IMR-90 (cell line): ENCODE measurements at regions not wholly inside any gene's neighbourhood (a gene's known extent, or its start where the extent isn't known, plus 50 kb on each side); places are given as distances from the start of the nearest gene placed in this dataset.

Experiments
- ATAC-seq: fragments of 200-7000 bp; cut with Tn5 transposase; 2 replicates; pipeline ENCODE4 v1.9.1; 2020; ENCODE audit warnings: low read depth, mild to moderate bottlenecking, moderate library complexity
- BruUV-seq: library from RNA; stranded (reverse); fragments of 400-500 nt; replicated peaks from 2 replicates; lab custom pipeline; 2021; lab: Mats Ljungman, UMichigan
- CTCF ChIA-PET: fragments of 300-600 bp; formaldehyde crosslinking; extraction: SDS; loops from one replicate; lab custom pipeline; 2021; ENCODE audit warnings: antibody characterized with exemption; lab: Yijun Ruan, JAX
- POLR2A ChIA-PET: fragments of 300-600 bp; sonication (Branson Sonifier 250); formaldehyde crosslinking; loops from one replicate; lab custom pipeline; 2022; ENCODE audit warnings: antibody characterized with exemption; ENCODE audit not compliant: unreplicated experiment; lab: Charles Lee
- DNase-seq: peaks from one replicate; pipeline ENCODE4 v3.0.0; 2013
- H2AFZ ChIP-seq: replicated peaks from 2 replicates; pipeline ENCODE3; 2013; ENCODE audit warnings: low read length, mild to moderate bottlenecking; ENCODE audit not compliant: poor library complexity
- H2AK5ac ChIP-seq: 2 replicates; pipeline ENCODE4 v1.6.1; 2013; ENCODE audit warnings: low read depth, low read length, inconsistent platforms
- H2AK9ac ChIP-seq: replicated peaks from 2 replicates; pipeline ENCODE3; 2013; ENCODE audit warnings: mild to moderate bottlenecking, low read depth, low read length, moderate library complexity; ENCODE audit not compliant: poor library complexity
- H2BK120ac ChIP-seq: 2 replicates; pipeline ENCODE4 v1.6.1; 2013; ENCODE audit warnings: low read depth, low read length, inconsistent platforms
- H2BK15ac ChIP-seq: 3 replicates; pipeline ENCODE4 v1.6.1; 2013; ENCODE audit warnings: low read depth, low read length, inconsistent platforms
- H2BK20ac ChIP-seq: 2 replicates; pipeline ENCODE4 v1.6.1; 2013; ENCODE audit warnings: low read depth, mild to moderate bottlenecking, inconsistent platforms, low read length, moderate library complexity
- H2BK5ac ChIP-seq: 2 replicates; pipeline ENCODE4 v1.6.1; 2013; ENCODE audit warnings: mild to moderate bottlenecking, low read depth, low read length, inconsistent platforms; ENCODE audit not compliant: poor library complexity, severe bottlenecking
- H3K14ac ChIP-seq: replicated peaks from 2 replicates; pipeline ENCODE4 v1.6.1; 2013; ENCODE audit warnings: low read depth, low read length, inconsistent platforms
- H3K18ac ChIP-seq: 2 replicates; pipeline ENCODE4 v1.6.1; 2013; ENCODE audit warnings: low read depth, low read length, control low read depth
- H3K23ac ChIP-seq: 2 replicates; pipeline ENCODE4 v1.6.1; 2013; ENCODE audit warnings: low read depth, low read length, inconsistent platforms
- H3K27ac ChIP-seq: 2 replicates; pipeline ENCODE4 v1.5.1; 2013; ENCODE audit warnings: mild to moderate bottlenecking, control low read depth, low read length; ENCODE audit not compliant: insufficient read depth
- H3K27me3 ChIP-seq: 2 replicates; pipeline ENCODE4 v1.6.1; 2013; ENCODE audit warnings: low read length; ENCODE audit not compliant: control insufficient read depth, insufficient read depth
- H3K36me3 ChIP-seq: 2 replicates; pipeline ENCODE4 v1.6.1; 2013; ENCODE audit warnings: low read length, mixed read lengths; ENCODE audit not compliant: control insufficient read depth, insufficient read depth
- H3K4ac ChIP-seq: 2 replicates; pipeline ENCODE4 v1.6.1; 2013; ENCODE audit warnings: low read depth, low read length, inconsistent platforms
- H3K4me1 ChIP-seq: 2 replicates; pipeline ENCODE4 v1.6.1; 2013; ENCODE audit warnings: low read length, mixed read lengths; ENCODE audit not compliant: control insufficient read depth, insufficient read depth
- H3K4me2 ChIP-seq: 2 replicates; pipeline ENCODE4 v1.6.1; 2013; ENCODE audit warnings: low read depth, mild to moderate bottlenecking, control low read depth, low read length, moderate library complexity
- H3K4me3 ChIP-seq: 2 replicates; pipeline ENCODE4 v1.5.1; 2013; ENCODE audit warnings: low read depth, mild to moderate bottlenecking, control low read depth, low read length, moderate library complexity; ENCODE audit not compliant: insufficient read depth
- H3K56ac ChIP-seq: 2 replicates; pipeline ENCODE4 v1.6.1; 2013; ENCODE audit warnings: low read length, inconsistent platforms; ENCODE audit not compliant: insufficient read depth; ENCODE audit errors: extremely low read depth
- H3K79me1 ChIP-seq, 2 experiments: 2 replicates each; pipeline ENCODE4 v1.6.1; 2013; ENCODE audit warnings: low read length in 2 of 2, inconsistent platforms in 1 of 2, low read depth in 1 of 2
- H3K9ac ChIP-seq: 2 replicates; pipeline ENCODE4 v1.6.1; 2013; ENCODE audit warnings: low read depth, low read length, control low read depth
- H3K9me1 ChIP-seq: 2 replicates; pipeline ENCODE4 v1.6.1; 2013; ENCODE audit warnings: low read length, inconsistent platforms; ENCODE audit not compliant: insufficient read depth
- H3K9me3 ChIP-seq: 2 replicates; pipeline ENCODE4 v1.6.1; 2013; ENCODE audit warnings: low read length; ENCODE audit not compliant: control insufficient read depth, insufficient read depth
- H4K20me1 ChIP-seq: 2 replicates; pipeline ENCODE4 v1.6.1; 2013; ENCODE audit warnings: low read length, inconsistent platforms; ENCODE audit not compliant: insufficient read depth
- H4K5ac ChIP-seq: 2 replicates; pipeline ENCODE4 v1.6.1; 2013; ENCODE audit warnings: mild to moderate bottlenecking, low read depth, low read length, control low read depth
- H4K8ac ChIP-seq, 2 experiments: 2 replicates each; pipeline ENCODE4 v1.6.1; 2013; ENCODE audit warnings: low read depth in 2 of 2, low read length in 2 of 2, control low read depth in 1 of 2, inconsistent platforms in 1 of 2
- H4K91ac ChIP-seq: 2 replicates; pipeline ENCODE4 v1.6.1; 2013; ENCODE audit warnings: low read depth, low read length, inconsistent platforms; ENCODE audit not compliant: insufficient read depth
- BHLHE40 ChIP-seq: fragments of 150-350 bp; IDR thresholded peaks from 2 replicates; pipeline ENCODE4 v1.6.1; 2016; ENCODE audit warnings: mild to moderate bottlenecking, low read depth, low read length
- MAFK ChIP-seq: IDR thresholded peaks from 2 replicates; pipeline ENCODE4 v1.6.1; 2012; ENCODE audit warnings: low read depth, low read length, improper control_type of control experiment
- MAZ ChIP-seq: IDR thresholded peaks from 2 replicates; pipeline ENCODE4 v1.6.1; 2012; ENCODE audit warnings: low read depth, mild to moderate bottlenecking, low read length, improper control_type of control experiment, moderate library complexity, borderline replicate concordance
- MXI1 ChIP-seq: IDR thresholded peaks from 2 replicates; pipeline ENCODE4 v1.6.1; 2012; ENCODE audit warnings: low read depth, mild to moderate bottlenecking, low read length, moderate library complexity, borderline replicate concordance
- NFE2L2 ChIP-seq: fragments of 150-350 bp; IDR thresholded peaks from 2 replicates; pipeline ENCODE4 v1.6.1; 2016; ENCODE audit warnings: low read depth, mild to moderate bottlenecking, low read length
- POLR2A ChIP-seq: IDR thresholded peaks from 2 replicates; pipeline ENCODE4 v1.6.1; 2012; ENCODE audit warnings: mild to moderate bottlenecking, low read depth, low read length
- RCOR1 ChIP-seq: IDR thresholded peaks from 2 replicates; pipeline ENCODE4 v1.6.1; 2012; ENCODE audit warnings: mild to moderate bottlenecking, low read length, improper control_type of control experiment; ENCODE audit not compliant: insufficient replicate concordance
- WGBS, 2 experiments: methylation state at CpG; one replicate each; pipeline versions ENCODE4 v1.1.5 to v1.1.7; 2013; ENCODE audit warnings: missing lambda C conversion rate in 2 of 2; ENCODE audit not compliant: insufficient read length in 1 of 2; ENCODE audit errors: extremely low coverage in 2 of 2; 5-methylcytosine and 5-hydroxymethylcytosine counted together
- dilution Hi-C: fragments of 300-500 bp; cut with HindIII; formaldehyde crosslinking; loops from one replicate; pipeline ENCODE4 v1.14.3; 2018; ENCODE audit warnings: low sequenced_read_pairs; ENCODE audit not compliant: unreplicated experiment
- in situ Hi-C: fragments of 300-500 bp; cut with MboI; formaldehyde crosslinking; loops from 3 replicates; pipeline ENCODE4 v1.14.3; 2019; ENCODE audit warnings: low sequenced_read_pairs, inconsistent platforms, mixed read lengths
- intact Hi-C: fragments of 100-400 bp; cut with micrococcal nuclease; formaldehyde crosslinking; loops from 2 replicates; pipeline ENCODE4 v1.10.0; 2022
- TF ChIP-seq, protein P1 (sequence below): fragments of 150-350 bp; IDR thresholded peaks from 2 replicates; pipeline ENCODE4 v1.6.1; 2017; ENCODE audit warnings: mild to moderate bottlenecking, antibody characterized with exemption, low read length, low read depth

DNA sequence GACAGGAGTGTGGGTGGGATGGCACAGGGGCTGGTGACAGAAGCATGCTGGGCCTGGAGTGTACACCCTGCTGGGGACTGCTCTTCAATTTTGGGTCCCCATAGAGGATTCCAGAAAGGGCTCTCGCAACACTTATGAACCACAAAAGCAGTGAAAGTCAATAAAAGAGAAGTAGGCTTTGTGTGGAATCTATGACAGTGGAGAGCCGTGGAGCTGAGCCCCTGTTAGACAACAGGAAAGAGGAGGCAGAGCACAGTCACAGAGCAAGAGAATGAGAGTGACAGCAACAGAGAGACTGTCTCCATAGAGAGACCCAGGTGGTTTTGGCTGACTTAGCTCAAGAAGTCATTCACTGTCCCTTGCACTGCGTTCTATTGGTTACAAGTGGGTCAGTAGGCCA, 135.1 kb upstream of the ATP6AP2 start:
- Histone ChIP-seq H4K91ac (no peak overlapping the region), H3K9me3 (no peaks in the 10 kb centered on the region), H3K23ac (no peak overlapping the region), H2AK9ac (no peak overlapping the region), H2BK15ac (no peak overlapping the region), H3K4me3 (no peak overlapping the region), H3K14ac (no peak overlapping the region), H2AK5ac (no peak overlapping the region), H3K4me1 (no peaks in the 10 kb centered on the region), H4K5ac (no peak overlapping the region), H3K27me3 (peaks cover 31% of the 10 kb centered on the region), H3K9me1 (no peaks in the 10 kb centered on the region), H2BK120ac (no peak overlapping the region), H3K79me1 (no peaks in the 10 kb centered on the region), H3K36me3 (no peaks in the 10 kb centered on the region), H3K27ac (no peak overlapping the region), H2BK20ac (no peak overlapping the region), H2AFZ (no peak overlapping the region), H3K4ac (no peak overlapping the region), H3K18ac (no peak overlapping the region), H4K8ac (no peak overlapping the region), H2BK5ac (no peak overlapping the region), H3K4me2 (no peak overlapping the region), H4K20me1 (no peaks in the 10 kb centered on the region), H3K56ac (no peak overlapping the region), H3K9ac (no peak overlapping the region)
- no peak for TF ChIP-seq POLR2A
- TF ChIP-seq MXI1 = no peak
- no peak for TF ChIP-seq MAZ
- TF ChIP-seq RCOR1 = no peak
- TF ChIP-seq, protein P1, sequence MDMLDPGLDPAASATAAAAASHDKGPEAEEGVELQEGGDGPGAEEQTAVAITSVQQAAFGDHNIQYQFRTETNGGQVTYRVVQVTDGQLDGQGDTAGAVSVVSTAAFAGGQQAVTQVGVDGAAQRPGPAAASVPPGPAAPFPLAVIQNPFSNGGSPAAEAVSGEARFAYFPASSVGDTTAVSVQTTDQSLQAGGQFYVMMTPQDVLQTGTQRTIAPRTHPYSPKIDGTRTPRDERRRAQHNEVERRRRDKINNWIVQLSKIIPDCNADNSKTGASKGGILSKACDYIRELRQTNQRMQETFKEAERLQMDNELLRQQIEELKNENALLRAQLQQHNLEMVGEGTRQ = no peak
- TF ChIP-seq NFE2L2 = no peak
- no peak for TF ChIP-seq MAFK
- no peak for TF ChIP-seq BHLHE40
- intact Hi-C loops (no loop called here), in situ Hi-C loops (no loop called here), dilution Hi-C loops (no loop called here)
- 29% methylated on average over 1 of the region's 3 CpGs; no CpG with 5 or more reads in 1 of the 2 experiments for WGBS, 2 experiments
- ChIA-PET POLR2A (no interaction called here), CTCF (no interaction called here)
- no peak for ATAC-seq
- no peak for DNase-seq
- no TSS peak for BruUV-seq
